Naive thymus-derived CD8-positive, alpha-beta T cell (primary cell): ENCODE measurements at regions not wholly inside any gene's neighbourhood (a gene's known extent, or its start where the extent isn't known, plus 50 kb on each side); places are given as distances from the start of the nearest gene placed in this dataset.

ENCODE experiments used
- ATAC-seq, 2 donors: fragments of 150-1000 bp; cut with Tn5 transposase in 1 of 2; sonication (Bioruptor Pico), chemical (Tn5 transposase) in 1 of 2; 1 replicate in 1 of 2; 2 replicates in 1 of 2; pipeline ENCODE4 v1.10.0; 2021; ENCODE audit warnings: mild to moderate bottlenecking in 2 of 2, moderate library complexity in 2 of 2
- POLR2A ChIA-PET: fragments of 350-600 bp; sonication (Branson Sonifier 250); formaldehyde crosslinking; loops from one replicate; lab custom pipeline; 2021; ENCODE audit warnings: antibody characterized with exemption; lab: Charles Lee
- DNase-seq, 10 donors: peaks; one replicate each; pipeline versions ENCODE4 v3.0.0 to v3.0.0-alpha.2; 2020 to 2022
- H3K27ac Mint-ChIP-seq, 10 donors: one replicate each; pipeline ENCODE4 v1.8.0; 2020 to 2022; ENCODE audit warnings: mild to moderate bottlenecking in 10 of 10, mixed read lengths in 10 of 10, moderate library complexity in 4 of 10, inconsistent platforms in 1 of 10
- H3K27me3 Mint-ChIP-seq, 5 donors: one replicate each; pipeline ENCODE4 v1.8.0; 2021 to 2022; ENCODE audit warnings: mixed read lengths in 5 of 5
- H3K36me3 Mint-ChIP-seq, 3 donors: one replicate each; pipeline ENCODE4 v1.8.0; 2020 to 2022; ENCODE audit warnings: mixed read lengths in 3 of 3, mild to moderate bottlenecking in 2 of 3, inconsistent platforms in 1 of 3
- H3K4me1 Mint-ChIP-seq, 4 donors: one replicate each; pipeline ENCODE4 v1.8.0; 2021 to 2022; ENCODE audit warnings: mixed read lengths in 4 of 4
- H3K4me3 Mint-ChIP-seq, 10 donors: one replicate each; pipeline ENCODE4 v1.8.0; 2020 to 2022; ENCODE audit warnings: mild to moderate bottlenecking in 10 of 10, mixed read lengths in 10 of 10, moderate library complexity in 6 of 10, inconsistent platforms in 1 of 10
- H3K9me3 Mint-ChIP-seq, 9 donors: one replicate each; pipeline ENCODE4 v1.8.0; 2020 to 2022; ENCODE audit warnings: mixed read lengths in 9 of 9, mild to moderate bottlenecking in 3 of 9, inconsistent platforms in 1 of 9, moderate library complexity in 1 of 9

GRCh38 chr15:70257573-70258248, 160.0 kb upstream of the TLE3 start:
- Mint-ChIP-seq H3K27ac (peak overlapping the region; percentile 42 to 95 (median 88)), H3K4me1 (peaks cover 53 to 82% (median 65%) of the 10 kb centered on the region in 4 donors), H3K27me3 (no peaks in the 10 kb centered on the region), H3K36me3 (no peaks in the 10 kb centered on the region), H3K9me3 (no peaks in the 10 kb centered on the region), H3K4me3 (peak overlapping the region; percentile 45 to 90 (median 72))
- POLR2A ChIA-PET, result interaction anchor here (1.4 to 3.6 kb wide), 2 partner anchors 13 to 159 kb away, joined by 3 to 24 read pairs; partner anchors contain the start of gene TLE3
- peak; percentile 5 to 8 for ATAC-seq
- DNase-seq, result no peak

DNA sequence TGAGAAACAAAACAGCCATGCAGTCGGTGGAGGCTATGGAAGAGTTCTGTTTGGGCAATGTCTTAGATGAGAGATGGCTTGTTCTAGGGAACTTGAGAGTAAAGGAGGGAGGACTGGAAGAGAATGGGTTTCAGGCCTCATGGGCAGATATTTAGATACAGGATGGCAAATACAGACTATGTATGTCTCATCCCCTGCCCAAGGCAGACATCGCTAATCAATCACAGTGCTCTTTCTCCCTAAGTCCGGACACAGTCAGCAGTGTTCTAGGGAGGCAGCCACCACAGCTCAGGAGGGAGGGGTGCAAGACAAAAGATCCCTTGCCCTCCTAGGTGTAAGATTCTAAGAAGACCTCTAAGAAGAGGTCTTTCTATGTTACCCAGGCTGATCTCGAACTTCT, 159.3 kb upstream of the TLE3 start:
- no peaks in the 10 kb centered on the region for H3K27me3 Mint-ChIP-seq
- H3K36me3 Mint-ChIP-seq, result no peaks in the 10 kb centered on the region
- H3K27ac Mint-ChIP-seq, result peak overlapping the region in 8 of 10 donors; percentile 26 to 94 (median 79)
- DNase-seq (no peak), ATAC-seq (no peak)
- H3K9me3 Mint-ChIP-seq, result no peaks in the 10 kb centered on the region
- peaks cover 51 to 77% (median 62%) of the 10 kb centered on the region in 4 donors for H3K4me1 Mint-ChIP-seq
- POLR2A ChIA-PET, result interaction anchor here (3.6 kb wide), 1 partner anchor 159 kb away, joined by 24 read pairs; the partner anchor contains the start of gene TLE3
- H3K4me3 Mint-ChIP-seq, result peak overlapping the region in 5 of 10 donors; percentile 10 to 90 (median 77)

- H3K4me3 Mint-ChIP-seq, result no peak overlapping the region
- peaks cover 38 to 68% (median 50%) of the 10 kb centered on the region in 4 donors for H3K4me1 Mint-ChIP-seq
- no peaks in the 10 kb centered on the region for H3K27me3 Mint-ChIP-seq
- no peaks in the 10 kb centered on the region for H3K36me3 Mint-ChIP-seq
- POLR2A ChIA-PET, result interaction anchor here (0.6 to 1.3 kb wide), 2 partner anchors 7 to 68 kb away, joined by 3 to 5 read pairs; no protein-coding TSS in a partner anchor
- no peak overlapping the region for H3K27ac Mint-ChIP-seq
- ATAC-seq, result no peak
- no peak for DNase-seq
- H3K9me3 Mint-ChIP-seq, result no peaks in the 10 kb centered on the region
Measured at GRCh38 chr15:70254311-70254869, 156.7 kb upstream of the TLE3 start.

DNA sequence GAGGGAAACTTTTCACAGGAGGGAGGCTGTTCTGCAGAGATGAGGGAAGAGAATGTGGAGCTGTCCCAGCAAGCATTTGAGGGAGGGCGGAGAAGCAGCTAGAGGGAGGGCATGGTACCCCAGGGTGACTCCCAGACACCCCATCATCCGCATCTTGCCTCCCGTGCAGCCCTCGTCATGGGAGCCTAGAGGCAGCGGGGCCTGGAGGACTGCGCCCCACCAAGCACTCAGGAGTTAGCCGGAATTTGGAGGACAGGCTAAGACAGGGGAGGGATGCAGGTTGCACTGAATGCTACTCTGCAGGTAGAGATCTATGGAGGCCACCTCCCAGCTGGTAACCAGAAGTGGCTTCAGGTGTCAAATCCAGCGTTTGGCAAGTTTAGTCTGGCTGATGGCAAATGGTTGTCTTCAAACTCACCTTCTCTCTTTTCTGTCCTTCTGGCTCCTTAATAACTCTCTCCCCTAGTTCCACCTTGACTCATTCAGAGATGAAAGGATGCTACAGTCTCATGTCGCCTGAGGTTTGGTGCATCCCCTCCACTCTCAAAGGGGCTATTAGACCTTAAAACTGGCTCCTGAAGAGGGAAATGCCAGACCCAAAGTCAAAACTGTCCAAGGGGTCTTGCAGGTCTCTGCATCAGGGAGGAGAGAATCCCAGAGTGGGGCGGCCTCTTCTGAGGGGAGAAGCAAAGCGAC, 155.9 kb upstream of the TLE3 start:
- Mint-ChIP-seq H3K9me3 (no peaks in the 10 kb centered on the region), H3K27me3 (no peaks in the 10 kb centered on the region), H3K4me3 (no peak overlapping the region), H3K27ac (peak overlapping the region in 2 of 10 donors; percentile 6 to 53), H3K4me1 (peaks cover 35 to 64% (median 46%) of the 10 kb centered on the region in 4 donors), H3K36me3 (no peaks in the 10 kb centered on the region)
- DNase-seq (no peak), ATAC-seq (no peak)
- POLR2A ChIA-PET, result no interaction called here

- no peak overlapping the region for H3K4me3 Mint-ChIP-seq
- peaks cover 35 to 64% (median 46%) of the 10 kb centered on the region in 4 donors for H3K4me1 Mint-ChIP-seq
- H3K36me3 Mint-ChIP-seq, result no peaks in the 10 kb centered on the region
- DNase-seq (no peak), ATAC-seq (no peak)
- no peaks in the 10 kb centered on the region for H3K9me3 Mint-ChIP-seq
- no peaks in the 10 kb centered on the region for H3K27me3 Mint-ChIP-seq
- POLR2A ChIA-PET, result interaction anchor here (0.9 kb wide), 1 partner anchor 9 kb away, joined by 5 read pairs; no protein-coding TSS in a partner anchor
- H3K27ac Mint-ChIP-seq, result no peak overlapping the region
Measured at GRCh38 chr15:70252951-70253320, 155.2 kb upstream of the TLE3 start.

- Mint-ChIP-seq H3K27ac (peak overlapping the region in 1 of 10 donors; percentile 70), H3K9me3 (no peaks in the 10 kb centered on the region), H3K4me3 (no peak overlapping the region), H3K36me3 (no peaks in the 10 kb centered on the region), H3K27me3 (no peaks in the 10 kb centered on the region), H3K4me1 (peaks cover 30 to 64% (median 46%) of the 10 kb centered on the region in 4 donors)
- POLR2A ChIA-PET, result interaction anchor here (0.9 kb wide), 1 partner anchor 10 kb away, joined by 5 read pairs; no protein-coding TSS in a partner anchor
- DNase-seq, result no peak
- ATAC-seq, result no peak
Measured at GRCh38 chr15:70252056-70252950, 154.6 kb upstream of the TLE3 start.

DNA sequence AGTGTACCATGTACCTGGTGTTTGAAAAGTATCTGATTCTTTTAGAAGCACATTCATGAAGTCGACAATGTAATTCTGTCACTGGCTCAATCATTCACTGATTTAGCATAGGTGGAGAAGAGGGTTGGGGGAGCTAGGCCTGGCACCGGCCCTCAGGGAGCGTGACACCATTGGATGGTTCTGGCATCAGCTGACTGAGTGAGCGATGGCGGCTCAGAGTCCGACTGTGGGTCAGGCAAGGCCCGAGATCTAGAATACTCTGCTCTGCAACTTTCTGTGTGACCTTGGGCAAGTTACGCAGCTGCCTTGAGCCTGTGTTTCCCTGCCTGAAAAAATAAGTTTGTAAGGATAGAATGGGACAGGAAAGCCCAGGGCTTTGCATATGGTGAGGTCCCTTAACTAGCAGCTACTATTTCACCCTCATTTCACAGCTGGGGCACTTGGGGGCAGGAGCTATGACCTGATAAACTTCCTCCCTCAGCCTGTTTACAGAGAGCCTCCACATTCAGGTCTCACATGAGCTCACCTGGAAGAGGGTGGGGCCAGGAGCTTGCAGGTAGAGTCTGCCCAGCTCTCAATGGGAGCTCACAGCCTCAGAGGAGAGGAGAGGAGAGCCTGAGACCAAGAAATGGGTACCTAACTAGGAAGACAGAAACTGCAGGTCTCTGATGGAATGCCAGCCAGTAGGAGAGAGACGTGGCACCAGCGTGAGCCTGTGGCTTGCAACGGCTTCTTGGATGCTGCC, 153.7 kb upstream of the TLE3 start:
- Mint-ChIP-seq H3K4me3 (no peak overlapping the region), H3K9me3 (no peaks in the 10 kb centered on the region), H3K4me1 (peaks cover 29 to 60% (median 48%) of the 10 kb centered on the region in 4 donors), H3K27ac (peak overlapping the region in 4 of 10 donors; percentile 27 to 76 (median 67)), H3K27me3 (no peaks in the 10 kb centered on the region), H3K36me3 (no peaks in the 10 kb centered on the region)
- ATAC-seq (no peak), DNase-seq (no peak)
- POLR2A ChIA-PET, result interaction anchor here (0.6 kb wide), 1 partner anchor 286 kb away, joined by 4 read pairs; no protein-coding TSS in a partner anchor

- H3K36me3 Mint-ChIP-seq, result no peaks in the 10 kb centered on the region
- H3K9me3 Mint-ChIP-seq, result no peaks in the 10 kb centered on the region
- POLR2A ChIA-PET, result interaction anchor here (0.6 kb wide), 1 partner anchor 287 kb away, joined by 4 read pairs; no protein-coding TSS in a partner anchor
- ATAC-seq, result no peak
- H3K4me1 Mint-ChIP-seq, result peaks cover 22 to 53% (median 48%) of the 10 kb centered on the region in 4 donors
- H3K27me3 Mint-ChIP-seq, result no peaks in the 10 kb centered on the region
- DNase-seq, result no peak
- no peak overlapping the region for H3K4me3 Mint-ChIP-seq
- H3K27ac Mint-ChIP-seq, result peak overlapping the region in 2 of 10 donors; percentile 63 to 79
Measured at GRCh38 chr15:70250208-70251201, 152.8 kb upstream of the TLE3 start.

- Mint-ChIP-seq H3K27me3 (no peaks in the 10 kb centered on the region), H3K27ac (peak overlapping the region in 1 of 10 donors; percentile 35), H3K36me3 (no peaks in the 10 kb centered on the region), H3K9me3 (no peaks in the 10 kb centered on the region), H3K4me1 (peaks cover 23 to 54% (median 50%) of the 10 kb centered on the region in 4 donors), H3K4me3 (no peak overlapping the region)
- POLR2A ChIA-PET, result no interaction called here
- ATAC-seq, result no peak
- DNase-seq, result peak in 1 of 10 donors; percentile 27
Measured at GRCh38 chr15:70249616-70250015, 151.9 kb upstream of the TLE3 start.

- ATAC-seq (peak in 1 of 2 donors; percentile 25), DNase-seq (no peak)
- H3K27me3 Mint-ChIP-seq, result no peaks in the 10 kb centered on the region
- POLR2A ChIA-PET, result no interaction called here
- H3K4me1 Mint-ChIP-seq, result peaks cover 26 to 63% (median 58%) of the 10 kb centered on the region in 4 donors
- H3K27ac Mint-ChIP-seq, result peak overlapping the region in 8 of 10 donors; percentile 1 to 77 (median 56)
- no peaks in the 10 kb centered on the region for H3K36me3 Mint-ChIP-seq
- H3K9me3 Mint-ChIP-seq, result no peaks in the 10 kb centered on the region
- peak overlapping the region in 6 of 10 donors; percentile 5 to 68 (median 42) for H3K4me3 Mint-ChIP-seq
Measured at GRCh38 chr15:70248116-70249025, 150.7 kb upstream of the TLE3 start.
